ENCODE measurements at regions not wholly inside any gene's neighbourhood (a gene's known extent, or its start where the extent isn't known, plus 50 kb on each side); places are given as distances from the start of the nearest gene placed in this dataset.
"Not testable (repeated sequence)": the region's sequence is repeated elsewhere in the genome, so short reads cannot be mapped to it uniquely, and the experiment has no call there.

DNA sequence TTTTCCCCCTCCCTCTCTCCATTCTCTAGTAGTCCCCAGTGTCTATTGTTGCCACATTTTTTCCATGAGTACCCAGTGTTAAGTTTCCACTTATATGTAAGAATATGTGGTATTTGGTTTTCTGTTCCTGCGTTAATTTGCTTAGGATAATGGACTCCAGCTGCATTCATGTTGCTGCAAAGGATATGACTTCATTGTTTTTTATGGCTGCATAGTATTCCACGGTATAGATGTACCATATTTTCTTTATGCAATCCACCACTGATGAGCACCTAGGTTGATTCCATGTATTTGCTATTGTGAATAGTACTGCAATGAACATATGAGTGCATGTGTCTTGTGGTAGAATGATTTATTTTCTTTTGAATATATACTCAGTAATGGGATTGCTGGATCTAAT is 77.4 kb upstream of the MEGF10 start:
- no peak for DNase-seq

DNA sequence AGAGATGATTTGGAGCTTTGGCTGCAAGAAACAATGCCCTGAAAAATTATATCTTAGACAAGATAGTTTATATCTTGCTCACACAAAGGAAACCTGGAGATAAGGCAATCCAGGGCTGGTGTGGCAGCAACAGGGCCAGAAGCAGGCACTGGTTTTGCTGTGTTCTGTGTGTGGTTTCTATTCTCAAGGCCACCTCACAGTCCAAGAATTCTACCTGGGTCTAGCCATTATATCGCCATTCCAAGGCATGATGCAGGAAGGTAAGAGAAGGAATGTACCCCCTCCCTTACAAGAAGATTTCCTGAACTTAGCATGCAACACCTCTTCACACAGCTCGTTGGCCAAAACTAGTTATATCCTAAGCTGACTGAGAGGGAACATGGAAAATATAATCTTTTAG is 74.5 kb upstream of the MEGF10 start:
- DNase-seq: no peak

DNA sequence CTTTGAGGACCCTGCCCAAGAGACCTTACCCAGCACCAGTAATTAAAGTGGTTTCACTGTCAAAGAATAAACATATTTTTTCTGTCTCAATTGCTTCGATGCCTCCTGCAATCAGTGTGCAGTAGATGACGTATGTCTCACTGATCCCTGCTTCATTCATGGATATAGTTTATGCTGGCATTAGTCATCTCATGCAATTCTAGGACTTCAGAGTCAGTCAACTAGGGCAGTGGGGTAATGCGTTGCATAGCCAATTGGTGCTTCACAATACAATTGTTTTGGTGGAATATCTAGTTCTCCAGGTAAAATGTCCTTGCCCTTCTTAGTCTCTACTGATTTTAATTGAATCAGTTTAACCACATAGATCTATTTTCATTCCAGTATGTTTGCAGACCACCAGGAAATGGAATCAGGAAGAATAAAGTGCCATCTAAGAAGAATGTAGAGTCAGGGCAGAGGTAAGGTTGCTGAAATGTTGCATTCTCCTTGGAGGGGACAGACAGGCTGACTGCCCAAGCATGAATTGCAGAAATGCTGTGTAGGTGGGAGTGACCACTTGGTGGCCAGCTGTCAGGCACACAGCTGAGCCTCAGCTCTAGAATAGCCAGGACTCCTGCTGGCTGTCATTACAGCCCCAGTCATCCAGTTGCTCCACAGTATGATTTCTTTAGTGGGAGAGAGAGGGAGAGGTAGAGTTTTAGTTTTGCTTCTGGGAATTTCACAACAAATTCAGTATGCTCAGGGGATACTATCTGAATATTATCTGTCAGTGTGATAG is 73.5 kb upstream of the MEGF10 start:
- no peak for DNase-seq

DNA sequence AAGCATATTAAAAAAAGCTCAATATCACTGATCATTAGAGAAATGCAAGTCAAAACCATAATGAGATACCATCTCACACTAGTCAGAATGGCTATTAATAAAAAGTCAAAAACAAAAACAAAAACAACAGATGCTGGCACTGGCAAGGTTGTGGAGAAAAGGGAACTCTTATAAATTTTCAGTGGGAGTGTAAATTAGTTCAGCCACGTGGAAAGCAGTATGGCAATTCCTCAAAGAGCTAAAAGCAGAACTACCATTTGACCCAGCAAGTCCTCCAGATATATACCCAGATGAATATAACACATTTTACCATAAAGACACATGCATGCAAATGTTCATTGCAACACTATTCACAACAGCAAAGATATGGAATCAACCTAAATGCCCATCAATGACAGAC is 68.7 kb upstream of the MEGF10 start:
- not testable (repeated sequence) for DNase-seq

DNA sequence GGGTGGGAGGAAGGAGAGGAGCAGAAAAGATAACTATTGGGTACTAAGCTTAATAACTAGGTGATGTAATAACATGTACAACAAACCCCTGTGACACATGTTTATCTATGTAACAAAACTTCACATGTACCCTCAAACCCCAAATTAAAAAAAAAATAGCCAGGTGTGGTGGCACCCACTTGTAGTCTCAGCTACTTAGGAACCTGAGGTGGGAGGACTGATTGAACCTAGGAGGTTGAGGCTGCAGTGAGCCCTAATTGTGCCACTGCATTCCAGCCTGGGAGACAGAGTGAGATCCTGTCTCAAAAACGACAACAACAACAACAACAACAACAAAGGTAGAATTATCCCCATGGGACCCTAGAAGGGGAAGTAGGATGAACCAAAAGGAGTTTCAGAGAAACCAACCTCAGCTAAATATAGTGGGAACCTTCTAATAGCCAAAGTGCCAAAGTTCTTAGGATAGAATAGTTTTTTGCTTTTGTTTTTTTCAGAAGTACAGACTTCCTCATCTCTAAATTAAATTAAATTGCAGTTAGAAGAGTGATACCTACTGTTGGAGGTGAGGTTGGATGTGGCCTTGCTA is 67.9 kb upstream of the MEGF10 start:
- DNase-seq: not testable (repeated sequence)

DNA sequence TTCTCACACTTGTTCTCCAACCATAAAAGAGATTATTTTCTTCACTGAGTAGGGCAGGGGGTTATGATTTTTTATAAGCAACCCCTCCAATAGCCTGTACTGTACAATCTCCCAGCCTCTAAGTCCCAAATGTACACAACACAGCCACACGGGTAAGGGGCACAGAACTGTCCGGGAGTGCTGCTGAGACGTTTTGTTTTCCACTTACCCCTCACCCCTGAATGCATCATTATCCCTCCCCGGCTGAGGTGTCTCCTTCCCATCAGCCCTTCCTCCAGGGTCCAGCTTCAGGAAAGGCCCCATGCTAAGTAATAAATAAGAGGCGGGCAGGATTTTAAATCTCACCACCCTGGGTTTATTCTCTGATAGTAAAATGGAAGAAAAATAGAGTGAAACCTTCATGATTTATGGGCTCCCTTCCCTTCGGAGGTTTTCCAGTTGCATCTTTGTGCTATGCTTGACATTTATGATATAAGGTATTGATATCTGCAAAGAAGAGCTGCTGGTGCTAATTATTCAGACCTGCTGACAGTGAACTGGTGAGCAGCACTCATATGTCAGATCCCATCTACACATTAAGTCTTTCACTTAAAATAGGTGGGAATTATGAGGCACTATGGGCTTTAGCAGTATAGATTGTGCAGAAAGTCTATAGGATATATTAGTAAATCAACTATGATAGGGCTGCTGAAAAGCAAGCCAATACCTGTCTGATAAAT is 67.2 kb upstream of the MEGF10 start:
- no peak for DNase-seq

DNA sequence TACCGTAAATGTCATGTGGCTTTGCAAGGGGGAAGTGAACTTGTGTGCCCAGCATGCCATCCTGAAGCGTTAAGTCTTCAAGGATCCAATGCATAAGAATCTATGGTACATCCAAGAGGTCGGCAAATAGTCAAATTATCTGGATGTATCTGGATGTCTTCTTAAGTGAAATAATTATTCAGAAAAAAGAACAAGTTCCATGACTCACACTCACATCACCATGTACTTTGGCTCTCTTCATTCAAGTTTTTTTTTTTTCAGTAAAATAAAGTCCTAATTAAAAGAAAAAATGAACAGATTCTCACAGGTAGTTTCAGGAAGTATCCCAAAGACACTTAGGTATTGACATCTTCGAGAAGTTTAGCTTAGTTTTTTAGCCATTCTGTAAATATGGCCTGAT is 62.7 kb upstream of the MEGF10 start:
- no peak for DNase-seq

DNA sequence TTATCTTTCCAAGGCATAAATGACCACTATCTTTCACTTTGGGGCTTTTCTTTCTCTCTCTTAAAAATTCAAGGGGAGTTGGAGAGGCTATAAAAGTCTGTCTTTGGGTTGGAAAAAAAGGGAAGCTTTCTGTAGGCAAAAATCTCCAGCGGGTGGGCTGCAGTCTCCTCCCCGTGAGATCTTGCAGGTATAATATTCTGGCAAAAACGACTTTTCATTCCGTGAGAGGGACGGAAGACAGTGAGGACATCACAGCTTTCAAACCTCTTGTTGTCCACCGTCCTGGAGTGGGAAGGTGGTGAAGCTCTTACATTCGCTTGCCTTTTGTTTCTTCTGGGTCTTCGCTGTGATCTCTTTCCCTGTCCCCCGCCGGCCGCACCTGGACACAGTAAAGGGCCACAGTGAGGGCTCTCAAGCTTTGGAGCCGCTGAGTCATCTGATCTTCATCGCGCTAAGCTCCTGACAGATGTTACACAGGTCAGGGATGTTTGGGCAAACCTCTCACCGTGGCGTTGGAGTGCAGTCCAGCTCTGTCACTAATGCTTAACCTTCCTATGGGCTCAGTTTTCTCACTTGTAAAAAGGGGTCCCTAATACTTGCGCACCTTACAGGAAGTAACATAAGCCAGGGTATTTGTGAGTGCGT is 61.9 kb upstream of the MEGF10 start:
- DNase-seq: peak in 3 of 51 donors; percentile 8 to 43 (median 34)

DNA sequence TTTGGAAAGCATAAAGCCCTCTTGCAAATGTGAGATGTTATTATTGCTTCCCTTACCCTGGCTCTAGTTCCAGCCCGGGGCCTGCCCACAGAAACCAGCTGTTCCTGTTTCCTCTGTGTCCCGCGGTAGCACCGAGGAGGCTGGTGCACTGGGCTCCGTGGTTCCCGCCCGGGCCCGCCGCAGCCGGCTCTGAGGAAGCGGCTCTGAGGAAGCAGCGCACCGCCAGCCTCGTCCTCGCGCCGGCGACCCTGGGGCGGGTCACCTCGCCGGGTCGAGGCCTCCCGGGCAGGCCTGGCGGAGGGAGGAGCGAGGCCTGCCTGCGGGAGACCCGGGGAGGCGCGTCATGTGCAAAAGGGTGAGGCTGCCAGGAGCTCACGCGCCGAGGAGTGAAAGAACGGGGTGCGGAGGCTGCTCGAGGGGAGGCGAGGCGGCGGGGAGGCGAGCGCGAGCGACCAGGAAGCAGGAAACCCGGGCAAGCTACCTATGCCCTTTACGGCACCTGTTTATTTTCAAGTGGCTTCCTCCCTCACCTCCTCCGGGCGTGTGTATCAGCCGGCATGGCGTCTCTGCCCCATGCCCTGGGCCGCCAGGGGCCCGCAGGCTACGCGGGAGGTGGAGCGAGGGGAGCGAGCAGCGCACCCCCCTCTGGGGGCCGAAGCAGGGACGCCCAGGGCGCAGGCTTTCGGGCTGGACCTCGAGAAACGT is 61.3 kb upstream of the MEGF10 start:
- DNase-seq: peak in 41 of 51 donors; percentile 10 to 76 (median 40)

DNA sequence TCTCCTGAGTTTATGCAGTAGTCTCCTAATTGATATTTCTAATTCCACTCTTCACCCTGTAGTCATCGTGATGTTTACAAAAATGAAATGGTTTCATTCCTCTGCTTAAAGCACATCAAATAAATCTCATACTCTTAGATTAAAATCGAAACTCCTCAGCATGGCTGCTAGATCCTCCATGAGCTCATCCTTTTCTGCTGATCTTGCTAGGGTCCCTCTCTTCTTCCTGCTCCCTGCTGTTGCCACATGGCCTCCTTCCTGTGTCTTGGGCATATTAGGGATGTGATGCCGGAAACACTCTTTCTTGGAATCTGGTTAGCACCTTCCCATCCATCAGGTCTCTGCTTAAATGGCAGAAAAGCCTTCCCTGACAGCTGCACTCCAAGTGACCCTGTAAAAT is 59.5 kb upstream of the MEGF10 start:
- DNase-seq: no peak

DNA sequence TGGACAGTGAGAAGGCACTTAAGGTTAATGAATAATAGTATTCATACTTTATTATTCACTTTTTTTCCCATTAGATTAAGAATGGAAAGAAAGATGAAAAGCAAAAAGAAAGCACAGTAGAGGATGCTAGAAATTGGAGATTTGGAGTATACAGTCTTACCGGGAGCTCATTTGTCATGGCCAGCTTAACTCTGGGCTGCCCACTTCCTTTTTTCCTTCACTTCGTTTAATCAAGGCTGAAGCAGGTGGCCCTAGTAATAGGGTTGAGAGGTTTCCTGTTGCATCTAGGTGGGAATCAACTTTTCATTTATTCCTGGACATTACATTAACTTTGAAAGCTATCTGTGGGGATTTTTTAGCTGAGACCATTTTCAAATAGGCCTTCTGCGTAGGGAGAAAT is 57.0 kb upstream of the MEGF10 start:
- DNase-seq: no peak

DNA sequence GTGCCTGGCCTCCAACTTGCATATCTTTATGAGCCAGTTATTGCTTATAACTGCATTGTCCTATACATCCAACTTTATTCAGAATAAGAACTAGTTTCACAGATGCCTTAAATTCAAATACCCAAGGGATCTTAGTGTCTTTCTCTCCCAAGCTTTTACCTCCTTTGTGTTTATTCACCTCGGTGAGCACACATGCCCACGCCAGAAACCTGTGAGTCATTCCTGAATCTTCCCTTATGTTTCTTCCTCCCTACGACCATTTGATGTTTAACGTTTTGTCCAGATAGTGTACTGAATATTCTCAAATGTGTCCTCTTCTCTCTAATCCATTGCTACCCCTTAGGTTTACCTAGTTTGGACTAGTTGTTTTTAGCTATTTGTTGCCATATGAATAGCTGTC is 55.5 kb upstream of the MEGF10 start:
- no peak for DNase-seq

DNA sequence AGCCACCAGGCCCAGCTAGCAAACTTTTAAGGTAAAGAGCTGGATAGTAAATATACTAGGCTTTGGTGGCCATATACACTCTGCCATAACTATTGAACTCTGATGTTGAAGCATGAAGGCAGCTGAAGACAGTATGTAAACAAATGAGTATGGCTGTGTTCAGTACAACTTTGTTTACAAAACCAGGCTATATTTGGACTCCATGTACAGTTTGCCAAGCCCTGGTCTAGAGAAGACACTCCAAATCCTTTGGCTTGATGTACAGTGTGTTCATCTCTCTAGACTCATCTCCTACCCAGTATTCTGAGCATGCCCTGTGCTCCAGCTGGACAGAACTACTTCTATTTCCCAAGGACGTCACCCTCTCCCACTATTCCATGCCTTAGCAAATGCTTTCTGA is 54.3 kb upstream of the MEGF10 start:
- DNase-seq: no peak
